ENCODE measurements at regions not wholly inside any gene's neighbourhood (a gene's known extent, or its start where the extent isn't known, plus 50 kb on each side); places are given as distances from the start of the nearest gene placed in this dataset.
"Not testable (repeated sequence)": the region's sequence is repeated elsewhere in the genome, so short reads cannot be mapped to it uniquely, and the experiment has no call there.

- H3K4me3 ChIP-seq (ENCODE audit: insufficient read depth, low read depth, low read length); H3K27me3 ChIP-seq (ENCODE audit: control insufficient read depth, insufficient read depth, low read length); H3K36me3 ChIP-seq (replicated peaks; ENCODE audit: control insufficient read depth, insufficient read depth, low read length); DNase-seq: not testable (repeated sequence)
These were observed 473.3 kb downstream of the TFEC start for GRCh38 chr7:115557296-115557695.

- H3K36me3 ChIP-seq (replicated peaks; ENCODE audit: control insufficient read depth, insufficient read depth, low read length), result no peaks in the 10 kb centered on the region
- no peaks in the 10 kb centered on the region for H3K27me3 ChIP-seq (ENCODE audit: control insufficient read depth, insufficient read depth, low read length)
- no peak for DNase-seq
- no peak overlapping the region for H3K4me3 ChIP-seq (ENCODE audit: insufficient read depth, low read depth, low read length)
These were observed 477.8 kb downstream of the TFEC start for GRCh38 chr7:115552766-115553165.

- Histone ChIP-seq H3K36me3 (replicated peaks; ENCODE audit: control insufficient read depth, insufficient read depth, low read length) (no peaks in the 10 kb centered on the region), H3K27me3 (ENCODE audit: control insufficient read depth, insufficient read depth, low read length) (no peaks in the 10 kb centered on the region), H3K4me3 (ENCODE audit: insufficient read depth, low read depth, low read length) (no peak overlapping the region)
- no peak for DNase-seq
These were observed 480.7 kb downstream of the TFEC start for GRCh38 chr7:115549910-115550309.

GRCh38 chr7:115548756-115549155, 481.8 kb downstream of the TFEC start:
- DNase-seq, result no peak
- H3K4me3 ChIP-seq (ENCODE audit: insufficient read depth, low read depth, low read length), result no peak overlapping the region

GRCh38 chr7:115546790-115547189, 483.8 kb downstream of the TFEC start:
- DNase-seq, result no peak
- Histone ChIP-seq H3K36me3 (replicated peaks; ENCODE audit: control insufficient read depth, insufficient read depth, low read length) (no peaks in the 10 kb centered on the region), H3K27me3 (ENCODE audit: control insufficient read depth, insufficient read depth, low read length) (no peaks in the 10 kb centered on the region), H3K4me3 (ENCODE audit: insufficient read depth, low read depth, low read length) (no peak overlapping the region)

More at GRCh38 chr7:115548756-115549155, 481.8 kb downstream of the TFEC start:
- no peaks in the 10 kb centered on the region for H3K36me3 ChIP-seq (replicated peaks; ENCODE audit: control insufficient read depth, insufficient read depth, low read length)
- no peaks in the 10 kb centered on the region for H3K27me3 ChIP-seq (ENCODE audit: control insufficient read depth, insufficient read depth, low read length)

- DNase-seq, result no peak
- H3K4me3 ChIP-seq (ENCODE audit: insufficient read depth, low read depth, low read length), result no peak overlapping the region
- no peaks in the 10 kb centered on the region for H3K27me3 ChIP-seq (ENCODE audit: control insufficient read depth, insufficient read depth, low read length)
- H3K36me3 ChIP-seq (replicated peaks; ENCODE audit: control insufficient read depth, insufficient read depth, low read length), result no peaks in the 10 kb centered on the region
These were observed 496.8 kb downstream of the TFEC start for GRCh38 chr7:115533785-115534184.

- Histone ChIP-seq H3K4me3 (ENCODE audit: insufficient read depth, low read depth, low read length) (no peak overlapping the region), H3K36me3 (replicated peaks; ENCODE audit: control insufficient read depth, insufficient read depth, low read length) (no peaks in the 10 kb centered on the region), H3K27me3 (ENCODE audit: control insufficient read depth, insufficient read depth, low read length) (no peaks in the 10 kb centered on the region; the same call in 1 of the 2 replicates)
- DNase-seq, result peak; percentile 4
These were observed 504.3 kb downstream of the TFEC start for GRCh38 chr7:115526278-115526677.

- Histone ChIP-seq H3K27me3 (ENCODE audit: control insufficient read depth, insufficient read depth, low read length) (no peaks in the 10 kb centered on the region; the same call in 1 of the 2 replicates), H3K36me3 (replicated peaks; ENCODE audit: control insufficient read depth, insufficient read depth, low read length) (no peaks in the 10 kb centered on the region), H3K4me3 (ENCODE audit: insufficient read depth, low read depth, low read length) (no peak overlapping the region)
- DNase-seq, result no peak
These were observed 508.4 kb downstream of the TFEC start for GRCh38 chr7:115522174-115522573.

- no peak overlapping the region for H3K4me3 ChIP-seq (ENCODE audit: insufficient read depth, low read depth, low read length)
- H3K36me3 ChIP-seq (replicated peaks; ENCODE audit: control insufficient read depth, insufficient read depth, low read length), result no peaks in the 10 kb centered on the region
- H3K27me3 ChIP-seq (ENCODE audit: control insufficient read depth, insufficient read depth, low read length), result no peaks in the 10 kb centered on the region
- DNase-seq, result no peak
These were observed 514.2 kb downstream of the TFEC start for GRCh38 chr7:115516341-115516740.

GRCh38 chr7:115511330-115511729, 519.2 kb downstream of the TFEC start:
- Histone ChIP-seq H3K36me3 (replicated peaks; ENCODE audit: control insufficient read depth, insufficient read depth, low read length) (no peaks in the 10 kb centered on the region), H3K4me3 (ENCODE audit: insufficient read depth, low read depth, low read length) (no peak overlapping the region), H3K27me3 (ENCODE audit: control insufficient read depth, insufficient read depth, low read length) (no peaks in the 10 kb centered on the region)
- no peak for DNase-seq

- Histone ChIP-seq H3K4me3 (ENCODE audit: insufficient read depth, low read depth, low read length) (no peak overlapping the region), H3K27me3 (ENCODE audit: control insufficient read depth, insufficient read depth, low read length) (no peaks in the 10 kb centered on the region), H3K36me3 (replicated peaks; ENCODE audit: control insufficient read depth, insufficient read depth, low read length) (no peaks in the 10 kb centered on the region)
- DNase-seq, result no peak
These were observed 525.4 kb downstream of the TFEC start for GRCh38 chr7:115505136-115505535.

- no peak overlapping the region for H3K4me3 ChIP-seq (ENCODE audit: insufficient read depth, low read depth, low read length)
- no peaks in the 10 kb centered on the region for H3K36me3 ChIP-seq (replicated peaks; ENCODE audit: control insufficient read depth, insufficient read depth, low read length)
- H3K27me3 ChIP-seq (ENCODE audit: control insufficient read depth, insufficient read depth, low read length), result no peaks in the 10 kb centered on the region
- no peak for DNase-seq
These were observed 530.6 kb downstream of the TFEC start for GRCh38 chr7:115499956-115500355.

GRCh38 chr7:115496006-115496405, 534.6 kb downstream of the TFEC start:
- no peak overlapping the region for H3K4me3 ChIP-seq (ENCODE audit: insufficient read depth, low read depth, low read length)

GRCh38 chr7:115494529-115495147, 535.9 kb downstream of the TFEC start:
- DNase-seq, result no peak
- Histone ChIP-seq H3K4me3 (ENCODE audit: insufficient read depth, low read depth, low read length) (no peak overlapping the region), H3K27me3 (ENCODE audit: control insufficient read depth, insufficient read depth, low read length) (no peaks in the 10 kb centered on the region), H3K36me3 (replicated peaks; ENCODE audit: control insufficient read depth, insufficient read depth, low read length) (no peaks in the 10 kb centered on the region)

More at GRCh38 chr7:115496006-115496405, 534.6 kb downstream of the TFEC start:
- H3K36me3 ChIP-seq (replicated peaks; ENCODE audit: control insufficient read depth, insufficient read depth, low read length), result no peaks in the 10 kb centered on the region
- no peaks in the 10 kb centered on the region for H3K27me3 ChIP-seq (ENCODE audit: control insufficient read depth, insufficient read depth, low read length)
- no peak for DNase-seq

GRCh38 chr7:115493381-115493780, 537.2 kb downstream of the TFEC start:
- no peaks in the 10 kb centered on the region for H3K27me3 ChIP-seq (ENCODE audit: control insufficient read depth, insufficient read depth, low read length)
- H3K4me3 ChIP-seq (ENCODE audit: insufficient read depth, low read depth, low read length), result no peak overlapping the region
- no peaks in the 10 kb centered on the region for H3K36me3 ChIP-seq (replicated peaks; ENCODE audit: control insufficient read depth, insufficient read depth, low read length)
- DNase-seq, result no peak

Measured in H7 (cell line).